HG02623 (cell line): ENCODE measurements at regions not wholly inside any gene's neighbourhood (a gene's known extent, or its start where the extent isn't known, plus 50 kb on each side); places are given as distances from the start of the nearest gene placed in this dataset.
"Not testable (repeated sequence)": the region's sequence is repeated elsewhere in the genome, so short reads cannot be mapped to it uniquely, and the experiment has no call there.

Experiments used
- ATAC-seq: cut with Tn5 transposase; IDR thresholded peaks from one replicate; pipeline ENCODE4 v1.9.1; 2021; ENCODE audit warnings: moderate library complexity; ENCODE audit not compliant: unreplicated experiment

GRCh38 chr5:62931153-62931950, 352.7 kb downstream of the LRRC70 start:
- no peak for ATAC-seq

- ATAC-seq, result no peak
These were observed 343.6 kb downstream of the LRRC70 start for GRCh38 chr5:62922191-62922590.

DNA sequence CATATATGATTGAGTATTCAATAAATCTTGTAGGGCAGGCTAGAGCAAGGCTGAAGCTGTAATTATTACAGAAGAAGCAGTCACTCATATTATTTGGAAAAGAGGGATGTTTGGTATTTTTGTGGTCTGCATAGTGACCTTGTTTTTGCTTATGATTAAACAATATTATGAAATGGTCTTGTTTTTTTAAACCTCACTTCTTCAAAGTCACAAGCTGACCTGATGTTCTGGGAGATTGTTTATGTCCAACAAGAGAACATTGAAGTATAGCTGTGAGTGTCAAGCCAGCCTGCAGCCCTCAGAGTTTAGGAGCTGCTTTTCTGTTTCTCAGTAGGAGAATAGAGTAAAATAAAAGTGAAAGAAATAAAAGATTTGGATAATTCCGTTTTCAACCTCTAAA, 342.2 kb downstream of the LRRC70 start:
- ATAC-seq, result no peak

- ATAC-seq, result no peak
These were observed 330.7 kb downstream of the LRRC70 start for GRCh38 chr5:62909326-62909725.

GRCh38 chr5:62902126-62902525, 323.5 kb downstream of the LRRC70 start:
- ATAC-seq, result no peak

GRCh38 chr5:62900976-62901375, 322.4 kb downstream of the LRRC70 start:
- no peak for ATAC-seq

DNA sequence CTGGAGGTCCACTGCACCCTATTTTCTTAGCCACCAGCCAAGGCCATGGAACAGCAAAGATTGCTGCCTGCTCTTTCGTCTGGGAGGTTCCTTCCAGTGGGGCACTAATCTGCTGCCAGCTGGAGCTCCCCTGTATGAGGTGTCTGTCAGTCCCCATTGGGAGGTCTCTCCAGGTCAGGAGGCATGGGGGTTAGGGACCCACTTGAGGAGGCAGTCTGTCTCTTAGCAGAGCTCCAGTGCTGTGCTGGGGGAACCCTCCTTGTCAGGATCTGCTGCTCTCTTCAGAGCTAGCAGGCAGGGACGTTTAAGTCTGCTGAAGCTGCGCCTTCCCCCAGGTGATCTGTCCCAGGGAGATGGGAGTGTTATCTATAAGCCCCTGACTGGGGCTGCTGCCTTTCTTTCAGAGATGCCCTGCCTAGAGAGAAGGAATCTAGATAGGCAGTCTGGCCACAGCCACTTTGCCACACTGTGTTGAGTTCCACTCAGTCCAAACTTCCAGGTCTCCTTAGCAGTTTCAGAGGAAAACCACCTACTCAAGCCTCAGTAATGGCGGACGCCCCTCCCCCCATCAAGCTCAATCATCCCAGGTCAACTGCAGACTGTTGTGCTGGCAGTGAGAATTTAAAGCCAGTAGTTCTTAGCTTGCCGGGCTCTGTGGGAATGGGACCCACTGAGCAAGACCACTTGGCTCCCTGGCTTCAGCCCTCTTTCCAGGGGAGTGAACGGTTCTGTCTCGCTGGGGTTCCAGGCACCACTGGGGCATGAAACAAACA, 317.7 kb downstream of the LRRC70 start:
- no peak for ATAC-seq

DNA sequence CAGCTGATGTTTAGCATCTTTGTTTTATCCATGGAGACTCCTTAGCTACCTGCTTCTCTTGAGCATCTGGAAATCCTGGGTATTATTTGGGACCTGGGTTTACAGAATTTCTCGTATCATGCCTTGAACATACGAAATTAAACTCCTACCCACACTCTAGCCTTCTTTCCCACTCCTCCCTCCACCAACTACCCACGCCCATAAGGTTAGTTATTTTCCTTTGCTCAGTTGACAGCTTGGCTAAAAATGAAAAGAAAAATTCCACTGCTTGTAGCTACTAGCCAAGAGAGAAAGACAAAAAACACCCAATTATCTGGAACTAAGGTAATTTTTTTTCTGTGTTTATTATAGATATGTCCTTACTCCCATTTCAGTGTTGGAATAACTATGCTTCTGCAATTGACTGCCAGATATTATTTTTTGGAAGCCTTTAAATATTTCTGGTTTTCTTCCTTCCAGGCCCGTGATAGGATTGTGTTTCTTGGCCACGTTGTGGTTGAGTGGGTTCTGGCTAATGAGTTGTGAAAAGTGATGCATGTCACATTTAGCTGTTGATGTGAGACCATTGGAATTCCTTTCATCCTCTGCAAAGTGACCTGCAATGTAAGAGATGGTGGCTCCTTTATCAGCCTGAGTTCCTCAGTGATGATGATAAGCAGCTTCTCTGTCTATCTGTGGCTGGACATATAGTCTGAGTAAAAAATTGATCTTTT, 308.1 kb downstream of the LRRC70 start:
- no peak for ATAC-seq

DNA sequence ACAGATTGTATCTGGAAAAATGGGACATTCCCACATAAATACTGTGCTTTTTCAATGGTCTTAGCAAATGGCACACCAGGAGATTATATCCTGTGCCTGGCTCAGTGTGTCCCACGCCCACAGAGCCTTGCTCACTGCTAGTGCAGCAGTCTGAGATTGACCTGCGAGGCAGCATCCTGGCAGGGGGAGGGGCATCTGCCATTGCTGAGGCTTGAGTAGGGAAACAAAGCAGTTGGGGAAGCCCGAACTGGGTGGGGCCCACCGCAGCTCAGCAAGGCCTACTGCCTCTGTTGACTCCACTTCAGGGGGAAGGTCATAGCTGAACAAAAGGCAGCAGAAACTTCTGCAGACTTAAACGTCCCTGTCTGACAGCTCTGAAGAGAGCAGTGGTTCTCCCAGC, 258.7 kb downstream of the LRRC70 start:
- ATAC-seq, result not testable (repeated sequence)

DNA sequence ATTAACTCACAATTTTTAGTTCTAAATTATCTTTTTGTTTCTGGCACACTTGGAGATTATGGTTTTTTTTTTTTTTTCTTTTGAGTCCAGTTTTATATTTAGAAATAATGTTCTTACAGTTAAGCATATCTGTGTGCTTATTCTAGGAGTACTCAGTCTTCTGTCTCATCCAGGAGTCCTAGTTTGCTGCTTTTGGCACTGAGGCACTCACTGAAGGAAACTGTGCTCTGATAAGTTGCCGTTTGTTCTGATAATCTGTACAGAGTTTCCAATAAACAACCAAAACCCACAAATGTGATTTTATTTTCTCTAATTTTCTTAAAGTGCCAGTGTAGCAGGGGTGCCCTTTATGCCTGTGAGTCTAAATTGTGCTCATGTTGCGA, 251.0 kb downstream of the LRRC70 start:
- ATAC-seq, result no peak

DNA sequence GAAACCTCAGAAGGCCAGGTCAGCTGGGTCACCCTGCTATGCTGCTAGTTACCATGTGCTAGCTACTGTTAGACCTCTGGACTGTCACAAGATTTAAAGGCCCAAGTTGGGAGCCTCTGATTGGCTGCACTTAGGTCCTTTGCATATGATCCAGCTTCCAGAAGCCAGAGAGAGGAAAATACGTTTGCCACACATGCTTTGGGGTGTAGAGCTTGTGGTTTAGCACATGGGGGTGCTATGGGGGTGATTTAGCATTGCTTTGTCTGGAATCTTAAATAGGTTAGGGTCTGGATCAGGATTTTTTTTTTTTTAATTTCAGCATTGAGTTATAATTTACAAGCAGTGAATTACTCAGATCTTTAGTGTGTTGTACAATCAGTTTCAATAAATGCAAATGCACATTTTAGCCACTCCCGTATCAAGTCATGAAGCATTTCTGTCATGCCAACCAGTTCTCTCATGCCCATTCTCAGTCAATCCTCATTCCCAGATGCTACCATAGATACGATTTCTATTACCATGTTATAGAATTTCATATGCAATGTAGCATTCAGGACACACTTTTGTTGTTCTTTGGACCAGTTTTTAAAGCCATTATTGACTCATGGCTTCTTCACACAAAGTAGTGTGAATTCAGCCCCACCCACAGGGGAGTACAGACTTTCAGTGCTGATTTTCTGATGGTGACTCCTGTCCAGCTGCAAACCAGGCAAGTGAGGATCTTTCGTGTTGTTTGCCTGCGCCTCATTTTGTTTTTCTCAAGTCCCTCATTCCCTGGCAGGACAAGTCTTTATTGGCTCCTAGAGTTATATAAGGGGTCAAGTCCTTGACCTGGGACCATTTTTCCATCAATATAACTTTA, 250.4 kb downstream of the LRRC70 start:
- ATAC-seq, result no peak

GRCh38 chr5:62825623-62826220, 247.1 kb downstream of the LRRC70 start:
- no peak for ATAC-seq

DNA sequence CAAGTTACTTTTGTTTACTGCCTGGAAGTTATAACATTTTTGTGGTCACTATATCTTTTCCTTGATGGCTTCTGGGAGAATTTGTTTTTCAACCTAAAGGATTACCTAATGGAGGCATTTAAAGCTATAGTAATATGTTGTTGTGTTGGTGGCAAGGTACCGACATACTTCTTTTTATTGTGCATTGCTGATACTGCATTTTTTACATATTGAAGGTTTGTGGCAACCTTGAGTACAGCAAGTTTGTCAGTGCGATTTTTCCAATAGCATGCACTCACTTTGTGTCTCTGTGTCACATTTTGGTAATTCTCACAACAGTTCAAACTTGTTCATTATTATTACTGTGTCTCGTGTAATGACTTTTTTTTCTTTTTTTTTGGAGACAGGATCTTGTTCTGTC, 246.3 kb downstream of the LRRC70 start:
- no peak for ATAC-seq

DNA sequence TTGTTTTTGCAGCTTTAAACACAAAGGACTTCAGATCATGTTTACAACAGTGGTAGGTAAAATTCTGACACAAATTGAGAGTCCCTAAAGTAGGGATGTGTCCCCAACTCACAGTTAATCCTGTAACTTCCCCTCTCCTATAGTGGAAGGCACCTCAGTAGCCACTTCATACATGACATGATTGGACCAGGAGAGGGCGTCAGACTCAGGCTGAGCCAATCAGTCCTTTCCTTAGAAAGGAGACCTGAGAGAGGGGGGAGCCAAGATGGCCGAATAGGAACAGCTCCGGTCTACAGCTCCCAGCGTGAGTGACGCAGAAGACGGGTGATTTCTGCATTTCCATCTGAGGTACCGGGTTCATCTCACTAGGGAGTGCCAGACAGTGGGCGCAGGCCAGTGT, 238.4 kb downstream of the LRRC70 start:
- not testable (repeated sequence) for ATAC-seq

GRCh38 chr5:62814991-62815390, 236.4 kb downstream of the LRRC70 start:
- no peak for ATAC-seq

- no peak for ATAC-seq
These were observed 234.1 kb downstream of the LRRC70 start for GRCh38 chr5:62812621-62813255.

- ATAC-seq, result not testable (repeated sequence)
These were observed 226.2 kb downstream of the LRRC70 start for GRCh38 chr5:62804819-62805218.

GRCh38 chr5:62795926-62796325, 217.3 kb downstream of the LRRC70 start:
- no peak for ATAC-seq

DNA sequence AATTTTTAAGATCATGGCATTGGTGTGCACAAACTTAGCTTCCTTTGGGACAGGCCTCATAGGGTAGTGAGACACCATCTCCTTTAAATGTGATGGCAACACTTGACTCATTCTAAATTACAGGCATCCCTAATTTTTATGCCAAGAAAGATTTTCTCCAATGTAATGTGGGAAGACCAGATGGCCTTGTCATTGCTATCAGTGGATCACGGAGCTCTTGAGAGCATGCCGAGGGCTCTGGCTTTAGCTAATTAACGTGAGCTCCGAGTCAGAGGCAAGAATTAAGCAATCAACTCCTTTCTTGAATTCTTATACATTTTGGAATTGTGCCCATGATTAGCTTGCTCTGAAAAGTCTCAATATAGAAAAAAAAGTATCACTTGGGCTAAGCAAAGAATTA, 215.8 kb downstream of the LRRC70 start:
- no peak for ATAC-seq

DNA sequence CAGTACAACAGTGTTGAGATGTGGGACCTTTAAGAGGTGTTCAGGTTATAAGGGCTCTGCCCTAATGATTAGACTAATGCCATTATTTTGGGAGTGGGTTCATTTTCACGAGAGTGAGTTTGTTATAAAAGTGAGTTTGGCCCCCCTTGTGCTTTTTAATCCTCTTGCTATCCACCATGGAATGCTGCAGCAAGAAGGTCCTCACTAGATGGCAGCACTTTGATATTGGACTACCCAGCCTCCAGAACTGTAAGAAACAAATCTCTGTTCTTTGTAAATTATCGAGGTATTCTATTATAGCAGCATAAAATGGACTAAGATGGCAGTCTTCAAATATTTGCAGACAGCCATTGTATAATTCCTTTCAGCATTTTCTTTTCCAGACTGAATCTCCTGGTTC, 212.4 kb downstream of the LRRC70 start:
- ATAC-seq, result no peak
